Natural killer cell (primary cell): ENCODE measurements at regions not wholly inside any gene's neighbourhood (a gene's known extent, or its start where the extent isn't known, plus 50 kb on each side); places are given as distances from the start of the nearest gene placed in this dataset.
"Not testable (repeated sequence)": the region's sequence is repeated elsewhere in the genome, so short reads cannot be mapped to it uniquely, and the experiment has no call there.

ENCODE experiments used
- ATAC-seq, 3 donors: fragments of 150-1000 bp in 2 of 3; fragments of 200-7000 bp in 1 of 3; cut with Tn5 transposase; 1 replicate in 1 of 3; 2 replicates in 2 of 3; pipeline ENCODE4 v1.10.0; 2021; ENCODE audit warnings: mild to moderate bottlenecking in 2 of 3, moderate library complexity in 2 of 3
- DNase-seq, 2 donors: peaks; one replicate each; pipeline versions ENCODE4 v3.0.0 to v3.0.0-alpha.2; 2013 to 2021; ENCODE audit warnings: mixed read lengths in 1 of 2
- H3K27ac ChIP-seq: one replicate; pipeline ENCODE4 v1.5.1; 2013; ENCODE audit warnings: mild to moderate bottlenecking, low read length
- H3K27me3 ChIP-seq: one replicate; pipeline ENCODE4 v1.6.1; 2013; ENCODE audit warnings: low read length; ENCODE audit not compliant: control insufficient read depth, insufficient read depth
- H3K36me3 ChIP-seq: one replicate; pipeline ENCODE4 v1.6.1; 2013; ENCODE audit warnings: low read length; ENCODE audit not compliant: control insufficient read depth, insufficient read depth
- H3K4me1 ChIP-seq: one replicate; pipeline ENCODE4 v1.6.1; 2013; ENCODE audit warnings: low read length; ENCODE audit not compliant: control insufficient read depth, insufficient read depth
- H3K4me3 ChIP-seq: one replicate; pipeline ENCODE4 v1.5.1; 2013; ENCODE audit warnings: low read length
- H3K9me3 ChIP-seq: one replicate; pipeline ENCODE4 v1.6.1; 2013; ENCODE audit warnings: low read length; ENCODE audit not compliant: control insufficient read depth, insufficient read depth
- H3K27ac Mint-ChIP-seq, 2 donors: one replicate each; pipeline ENCODE4 v1.8.0; 2022; ENCODE audit warnings: mild to moderate bottlenecking in 2 of 2, mixed read lengths in 2 of 2, moderate library complexity in 1 of 2
- H3K27me3 Mint-ChIP-seq, 2 donors: one replicate each; pipeline ENCODE4 v1.8.0; 2022; ENCODE audit warnings: low read depth in 2 of 2, mixed read lengths in 2 of 2
- H3K36me3 Mint-ChIP-seq: one replicate; pipeline ENCODE4 v1.8.0; 2022; ENCODE audit warnings: mixed read lengths
- H3K4me1 Mint-ChIP-seq, 2 donors: one replicate each; pipeline ENCODE4 v1.8.0; 2022; ENCODE audit warnings: mixed read lengths in 2 of 2
- H3K4me3 Mint-ChIP-seq: one replicate; pipeline ENCODE4 v1.8.0; 2022; ENCODE audit warnings: mild to moderate bottlenecking, moderate library complexity, mixed read lengths
- H3K9me3 Mint-ChIP-seq, 2 donors: one replicate each; pipeline ENCODE4 v1.8.0; 2022; ENCODE audit warnings: mixed read lengths in 2 of 2
- WGBS: methylation state at CpG from one replicate; pipeline ENCODE4 v1.1.7; 2013; ENCODE audit warnings: missing lambda C conversion rate; ENCODE audit not compliant: insufficient coverage; 5-methylcytosine and 5-hydroxymethylcytosine counted together
- intact Hi-C: fragments of 100-400 bp; cut with micrococcal nuclease; formaldehyde crosslinking; loops from one replicate; pipeline ENCODE4 v1.14.2; 2022
- TF ChIP-seq, protein P1 (sequence below): fragments of 200-600 bp; IDR thresholded peaks from one replicate; pipeline ENCODE4 v1.8.0; 2022; ENCODE audit warnings: antibody characterized with exemption

DNA sequence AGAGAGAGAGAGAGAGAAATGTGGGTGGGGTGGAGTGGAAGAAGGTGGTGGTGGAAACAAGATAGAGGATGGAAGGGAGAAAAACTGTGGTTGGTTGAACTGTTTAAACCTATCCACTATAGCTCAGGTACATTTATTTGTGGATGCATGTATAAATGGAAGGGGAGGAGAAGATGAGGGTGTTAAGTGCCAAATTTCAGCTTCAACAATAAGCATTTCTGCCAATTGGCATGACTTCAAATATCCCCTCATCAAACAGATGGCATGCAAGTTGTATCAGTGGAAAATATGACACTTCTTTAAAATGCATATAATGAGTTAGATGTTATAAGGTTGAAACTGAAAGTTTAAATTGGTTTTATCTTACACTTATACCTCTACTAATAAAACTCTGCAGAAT lies 216.1 kb downstream of the LMBRD1 start:
- no peak for ATAC-seq
- Histone ChIP-seq H3K4me3 (no peak overlapping the region), H3K27ac (no peak overlapping the region), H3K9me3 (no peaks in the 10 kb centered on the region), H3K36me3 (no peaks in the 10 kb centered on the region), H3K27me3 (no peaks in the 10 kb centered on the region), H3K4me1 (peaks cover 4% of the 10 kb centered on the region)
- Mint-ChIP-seq H3K9me3 (peaks cover 0 to 2% of the 10 kb centered on the region in 2 donors), H3K4me1 (peaks cover 11 to 19% of the 10 kb centered on the region in 2 donors), H3K27ac (no peak overlapping the region), H3K36me3 (no peaks in the 10 kb centered on the region), H3K27me3 (no peaks in the 10 kb centered on the region), H3K4me3 (no peak overlapping the region)
- TF ChIP-seq, protein P1, sequence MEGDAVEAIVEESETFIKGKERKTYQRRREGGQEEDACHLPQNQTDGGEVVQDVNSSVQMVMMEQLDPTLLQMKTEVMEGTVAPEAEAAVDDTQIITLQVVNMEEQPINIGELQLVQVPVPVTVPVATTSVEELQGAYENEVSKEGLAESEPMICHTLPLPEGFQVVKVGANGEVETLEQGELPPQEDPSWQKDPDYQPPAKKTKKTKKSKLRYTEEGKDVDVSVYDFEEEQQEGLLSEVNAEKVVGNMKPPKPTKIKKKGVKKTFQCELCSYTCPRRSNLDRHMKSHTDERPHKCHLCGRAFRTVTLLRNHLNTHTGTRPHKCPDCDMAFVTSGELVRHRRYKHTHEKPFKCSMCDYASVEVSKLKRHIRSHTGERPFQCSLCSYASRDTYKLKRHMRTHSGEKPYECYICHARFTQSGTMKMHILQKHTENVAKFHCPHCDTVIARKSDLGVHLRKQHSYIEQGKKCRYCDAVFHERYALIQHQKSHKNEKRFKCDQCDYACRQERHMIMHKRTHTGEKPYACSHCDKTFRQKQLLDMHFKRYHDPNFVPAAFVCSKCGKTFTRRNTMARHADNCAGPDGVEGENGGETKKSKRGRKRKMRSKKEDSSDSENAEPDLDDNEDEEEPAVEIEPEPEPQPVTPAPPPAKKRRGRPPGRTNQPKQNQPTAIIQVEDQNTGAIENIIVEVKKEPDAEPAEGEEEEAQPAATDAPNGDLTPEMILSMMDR, result no peak
- no peak for DNase-seq
- intact Hi-C loops, result no loop called here

DNA sequence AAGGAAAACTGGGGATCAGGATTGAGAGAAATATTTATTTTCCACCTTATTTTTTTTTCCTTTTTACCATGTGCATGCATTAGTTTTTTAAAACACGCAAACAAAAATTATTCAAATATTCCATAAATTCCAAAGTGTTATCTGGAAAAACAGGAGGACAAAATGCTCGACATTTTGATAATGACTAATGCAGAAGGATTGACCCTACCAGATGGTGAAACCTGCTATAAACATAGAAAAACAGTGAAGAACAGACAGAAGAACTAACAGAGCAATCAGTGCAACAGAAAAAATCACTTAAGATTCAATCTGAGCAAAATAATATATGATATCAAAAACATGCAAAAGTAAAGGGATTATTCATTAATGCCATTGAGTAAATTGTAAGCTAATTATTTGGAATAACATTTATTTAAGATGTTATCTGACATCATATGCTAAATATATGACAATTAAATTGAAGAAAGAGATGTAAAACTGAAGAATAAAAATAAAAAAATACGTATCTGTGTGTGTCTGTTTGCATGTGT lies 218.4 kb downstream of the LMBRD1 start:
- no peaks in the 10 kb centered on the region for H3K27me3 Mint-ChIP-seq
- Histone ChIP-seq H3K36me3 (no peaks in the 10 kb centered on the region), H3K27ac (no peak overlapping the region), H3K9me3 (no peaks in the 10 kb centered on the region), H3K4me3 (no peak overlapping the region), H3K4me1 (no peaks in the 10 kb centered on the region), H3K27me3 (no peaks in the 10 kb centered on the region)
- ATAC-seq (no peak), DNase-seq (no peak)
- intact Hi-C loops, result no loop called here
- no peak overlapping the region for H3K27ac Mint-ChIP-seq
- H3K4me1 Mint-ChIP-seq, result no peaks in the 10 kb centered on the region
- no peaks in the 10 kb centered on the region for H3K36me3 Mint-ChIP-seq
- 83% methylated on average over 2 of the region's 3 CpGs for WGBS
- TF ChIP-seq, protein P1, result no peak
- no peak overlapping the region for H3K4me3 Mint-ChIP-seq
- no peaks in the 10 kb centered on the region for H3K9me3 Mint-ChIP-seq

DNA sequence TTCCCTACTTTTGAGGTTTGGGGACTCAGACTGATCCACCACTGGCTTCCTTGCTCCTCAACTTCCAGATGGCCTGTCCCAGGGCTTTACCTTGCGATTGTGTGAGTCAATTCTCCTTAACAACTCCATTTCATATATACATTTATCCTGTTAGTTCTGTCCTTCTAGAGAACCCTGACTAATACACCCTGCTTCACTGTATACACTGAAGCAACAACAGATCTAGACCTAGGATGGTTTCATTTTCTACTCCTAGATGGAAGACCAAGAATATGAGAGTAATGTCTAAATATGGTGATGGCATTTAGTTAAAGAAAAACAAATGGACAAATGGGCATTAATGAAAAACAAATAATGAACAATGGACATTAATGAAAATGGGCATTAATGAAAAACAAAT lies 225.6 kb downstream of the LMBRD1 start:
- no peak for ATAC-seq
- TF ChIP-seq, protein P1, result no peak
- no peaks in the 10 kb centered on the region for H3K27me3 Mint-ChIP-seq
- H3K9me3 ChIP-seq, result no peaks in the 10 kb centered on the region
- H3K4me1 ChIP-seq, result no peaks in the 10 kb centered on the region
- no peaks in the 10 kb centered on the region for H3K4me1 Mint-ChIP-seq
- H3K27ac ChIP-seq, result no peak overlapping the region
- intact Hi-C loops, result no loop called here
- no peaks in the 10 kb centered on the region for H3K27me3 ChIP-seq
- WGBS, result 82% methylated on average over 1 of the region's 1 CpG
- H3K36me3 Mint-ChIP-seq, result peaks cover 5% of the 10 kb centered on the region
- no peak overlapping the region for H3K27ac Mint-ChIP-seq
- H3K9me3 Mint-ChIP-seq, result peaks cover 9% of the 10 kb centered on the region in 2 donors
- H3K36me3 ChIP-seq, result no peaks in the 10 kb centered on the region
- H3K4me3 ChIP-seq, result no peak overlapping the region
- DNase-seq, result no peak
- no peak overlapping the region for H3K4me3 Mint-ChIP-seq

DNA sequence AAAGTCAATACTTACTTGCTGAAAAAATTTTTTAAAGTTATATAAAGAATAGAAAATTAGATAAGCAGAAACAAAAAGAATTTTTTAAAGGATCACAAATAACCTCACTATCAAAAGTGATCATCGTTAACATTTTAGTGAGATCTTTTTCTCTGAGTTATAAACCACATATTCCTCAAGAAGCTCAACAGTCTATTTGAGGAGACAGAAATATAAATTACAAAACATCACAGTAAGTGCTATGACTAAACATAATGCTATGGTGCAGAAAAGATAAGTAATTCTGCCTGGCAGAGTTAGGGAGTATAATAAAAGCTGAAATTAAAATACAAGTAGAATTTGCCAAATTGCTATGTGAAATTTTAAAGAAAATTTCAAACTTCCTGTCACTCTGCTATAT lies 226.7 kb downstream of the LMBRD1 start:
- H3K36me3 ChIP-seq, result no peaks in the 10 kb centered on the region
- Mint-ChIP-seq H3K4me3 (no peak overlapping the region), H3K27me3 (no peaks in the 10 kb centered on the region), H3K36me3 (peaks cover 5% of the 10 kb centered on the region), H3K9me3 (peaks cover 9 to 11% of the 10 kb centered on the region in 2 donors), H3K27ac (no peak overlapping the region), H3K4me1 (no peaks in the 10 kb centered on the region)
- WGBS, result no CpG with 5 or more reads among the region's 1 CpG
- intact Hi-C loops, result no loop called here
- no peaks in the 10 kb centered on the region for H3K4me1 ChIP-seq
- TF ChIP-seq, protein P1, result no peak
- DNase-seq, result no peak
- no peaks in the 10 kb centered on the region for H3K27me3 ChIP-seq
- no peak overlapping the region for H3K27ac ChIP-seq
- H3K9me3 ChIP-seq, result no peaks in the 10 kb centered on the region
- H3K4me3 ChIP-seq, result no peak overlapping the region
- no peak for ATAC-seq

DNA sequence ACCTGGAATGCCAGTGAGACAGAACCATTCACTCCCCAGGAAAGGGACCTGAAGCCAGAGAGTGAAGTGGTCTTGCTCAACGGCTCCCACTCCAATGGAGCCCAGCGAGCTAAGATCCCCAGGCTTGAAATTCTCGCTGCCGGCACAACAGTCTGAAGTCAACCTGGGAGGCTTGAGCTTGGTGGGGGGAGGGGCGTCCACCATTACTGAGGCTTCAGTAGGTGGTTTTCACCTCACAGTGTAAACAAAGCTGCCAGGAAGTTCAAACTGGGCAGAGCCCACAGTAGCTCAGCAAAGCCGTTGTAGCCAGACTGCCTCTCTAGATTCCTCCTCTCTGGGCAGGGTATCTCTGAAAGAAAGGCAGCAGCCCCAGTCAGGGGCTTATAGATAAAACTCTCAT lies 236.2 kb downstream of the LMBRD1 start:
- H3K9me3 ChIP-seq, DNase-seq, H3K36me3 Mint-ChIP-seq, H3K27me3 Mint-ChIP-seq, ATAC-seq, H3K27ac ChIP-seq, H3K4me1 ChIP-seq, H3K4me1 Mint-ChIP-seq, H3K27me3 ChIP-seq, H3K4me3 Mint-ChIP-seq, intact Hi-C loops, H3K27ac Mint-ChIP-seq, H3K4me3 ChIP-seq, H3K36me3 ChIP-seq: not testable (repeated sequence)
- peaks cover 11 to 12% of the 10 kb centered on the region in 2 donors for H3K9me3 Mint-ChIP-seq
- 85% methylated on average over 6 of the region's 6 CpGs for WGBS
